GM18951 (cell line): ENCODE measurements at regions not wholly inside any gene's neighbourhood (a gene's known extent, or its start where the extent isn't known, plus 50 kb on each side); places are given as distances from the start of the nearest gene placed in this dataset.
"Not testable (repeated sequence)": the region's sequence is repeated elsewhere in the genome, so short reads cannot be mapped to it uniquely, and the experiment has no call there.

Source experiments
- in situ Hi-C: fragments of 300-500 bp; cut with MboI; formaldehyde crosslinking; loops from one replicate; pipeline ENCODE4 v1.12.0; 2022; ENCODE audit warnings: low sequenced_read_pairs, mixed read lengths, inconsistent platforms; ENCODE audit not compliant: unreplicated experiment

GRCh38 chr22:12162586-12162985 lies 3365.4 kb upstream of the OR11H1 start:
- in situ Hi-C loops: not testable (repeated sequence)

GRCh38 chr22:12166525-12166924 lies 3361.5 kb upstream of the OR11H1 start:
- in situ Hi-C loops: not testable (repeated sequence)

DNA sequence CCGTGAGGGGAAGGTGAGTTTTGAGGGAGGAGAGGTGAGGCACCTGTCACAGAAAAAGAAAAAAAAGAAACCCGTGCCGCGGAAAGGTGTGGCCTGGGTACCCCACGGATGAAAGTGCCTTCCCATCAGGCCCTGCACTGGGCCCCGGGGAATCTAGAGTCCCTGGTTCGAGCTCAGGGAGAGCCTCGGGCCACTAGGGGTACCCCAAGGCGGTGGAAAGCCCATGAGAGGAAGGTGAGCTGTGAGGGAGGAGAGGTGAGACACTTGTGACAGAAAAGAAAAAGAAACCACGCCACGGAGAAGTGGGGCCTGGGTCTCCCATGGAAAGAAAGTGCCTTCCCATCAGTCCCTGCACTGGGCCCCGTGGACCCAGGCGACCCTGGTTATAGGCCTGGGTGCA lies 3359.9 kb upstream of the OR11H1 start:
- in situ Hi-C loops: not testable (repeated sequence)

- in situ Hi-C loops: not testable (repeated sequence)
Measured at GRCh38 chr22:12192117-12192516, 3335.9 kb upstream of the OR11H1 start.

DNA sequence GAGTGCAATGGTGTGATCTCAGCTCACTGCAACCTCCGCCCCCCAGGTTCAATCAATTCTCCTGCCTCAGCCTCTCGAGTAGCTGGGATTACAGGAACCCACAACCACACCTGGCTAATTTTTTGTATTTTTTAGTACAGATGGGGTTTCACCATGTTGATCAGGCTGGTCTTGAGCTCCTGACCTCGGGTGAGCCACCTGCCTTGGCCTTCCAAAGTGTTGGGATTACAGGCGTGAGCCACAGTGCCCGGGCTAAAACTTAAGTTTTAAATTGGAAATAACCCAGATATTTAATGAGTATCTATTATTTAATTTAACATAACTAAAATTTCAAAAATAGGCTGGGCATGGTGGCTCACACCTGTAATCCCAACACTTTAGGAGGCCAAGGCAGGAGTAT lies 3333.3 kb upstream of the OR11H1 start:
- in situ Hi-C loops: not testable (repeated sequence)

DNA sequence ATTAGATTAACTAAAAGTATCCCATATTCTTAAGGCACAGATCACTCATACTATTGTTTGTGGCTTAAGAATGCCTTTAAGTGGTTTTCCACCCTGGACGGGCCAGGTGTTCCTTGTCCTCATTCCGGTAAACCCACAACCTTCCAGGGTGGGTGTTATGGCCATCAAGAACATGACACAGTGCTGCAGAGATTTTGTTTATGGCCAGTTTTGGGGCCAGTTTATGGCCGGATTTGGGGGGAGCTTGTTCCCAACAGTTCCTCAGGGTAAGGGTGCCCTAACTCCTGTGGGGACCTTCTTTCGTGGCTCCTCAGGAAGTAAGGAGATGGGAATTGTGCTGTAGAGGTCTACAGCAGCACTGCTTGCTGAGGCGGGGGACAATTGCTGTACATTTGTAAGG lies 3325.9 kb upstream of the OR11H1 start:
- in situ Hi-C loops: loop anchor here (25.0 kb wide), 1 partner anchor 510 kb away; no protein-coding TSS in a partner anchor

DNA sequence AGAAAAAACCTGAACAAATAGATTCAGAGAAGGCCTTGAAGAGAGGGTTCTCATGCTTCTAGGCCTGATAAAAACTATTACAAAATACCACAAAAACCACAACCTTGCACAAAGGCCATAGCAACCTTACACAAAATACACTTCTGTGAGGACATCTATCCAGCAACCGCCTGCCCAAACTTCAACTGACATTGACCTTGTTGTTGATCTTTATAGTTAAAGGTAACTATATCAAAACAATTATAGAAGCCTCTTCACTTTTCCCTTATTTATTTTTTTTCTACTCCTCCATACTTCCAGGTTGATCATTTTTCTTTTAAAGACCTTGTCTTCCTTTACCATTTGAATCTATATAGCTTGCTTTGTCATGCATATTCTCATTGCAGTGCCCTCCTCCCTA lies 3321.3 kb upstream of the OR11H1 start:
- in situ Hi-C loops: loop anchor here (25.0 kb wide), 1 partner anchor 506 kb away; no protein-coding TSS in a partner anchor
